Small intestine (tissue), 7 donors: ENCODE measurements at regions not wholly inside any gene's neighbourhood (a gene's known extent, or its start where the extent isn't known, plus 50 kb on each side); places are given as distances from the start of the nearest gene placed in this dataset.
"Not testable (repeated sequence)": the region's sequence is repeated elsewhere in the genome, so short reads cannot be mapped to it uniquely, and the experiment has no call there.

ENCODE experiments used
- DNase-seq, 2 donors: peaks; one replicate each; pipeline versions ENCODE4 v3.0.0 to v3.0.0-alpha.2; 2013
- FAIRE-seq: peaks from 2 replicates; lab custom pipeline; 2012; peaks lifted over from hg19 to GRCh38; lab: Jason Lieb, UNC
- H3K27ac ChIP-seq, 3 donors: one replicate each; pipeline ENCODE4 v1.5.1; 2013; ENCODE audit warnings: low read length in 2 of 3, mild to moderate bottlenecking in 2 of 3, control low read depth in 1 of 3, inconsistent platforms in 1 of 3, low read depth in 1 of 3, moderate library complexity in 1 of 3
- H3K27me3 ChIP-seq, 3 donors: one replicate each; pipeline ENCODE4 v1.6.1; 2013; ENCODE audit warnings: low read length in 3 of 3, inconsistent platforms in 1 of 3; ENCODE audit not compliant: control insufficient read depth in 3 of 3, insufficient read depth in 3 of 3
- H3K36me3 ChIP-seq, 3 donors: one replicate each; pipeline ENCODE4 v1.6.1; 2013; ENCODE audit warnings: low read length in 3 of 3, inconsistent platforms in 1 of 3, low read depth in 1 of 3, mild to moderate bottlenecking in 1 of 3, moderate library complexity in 1 of 3; ENCODE audit not compliant: control insufficient read depth in 3 of 3, insufficient read depth in 2 of 3
- H3K4me1 ChIP-seq, 3 donors: one replicate each; pipeline ENCODE4 v1.6.1; 2013; ENCODE audit warnings: low read length in 2 of 3, inconsistent platforms in 1 of 3, low read depth in 1 of 3, mild to moderate bottlenecking in 1 of 3, moderate library complexity in 1 of 3; ENCODE audit not compliant: control insufficient read depth in 3 of 3, insufficient read depth in 2 of 3
- H3K4me3 ChIP-seq, 3 donors: one replicate each; pipeline ENCODE4 v1.5.1; 2013; ENCODE audit warnings: low read length in 3 of 3, control low read depth in 1 of 3, inconsistent platforms in 1 of 3, low read depth in 1 of 3, mild to moderate bottlenecking in 1 of 3, moderate library complexity in 1 of 3
- H3K9me3 ChIP-seq, 2 donors: one replicate each; pipeline ENCODE4 v1.6.1; 2013; ENCODE audit warnings: low read depth in 1 of 2, low read length in 1 of 2; ENCODE audit not compliant: control insufficient read depth in 2 of 2, insufficient read depth in 1 of 2
- WGBS, 3 donors: extraction: QIAGEN DNeasy Blood & Tissue Kit; methylation state at CpG; one replicate each; pipeline ENCODE4 v1.1.7; 2013; 5-methylcytosine and 5-hydroxymethylcytosine counted together
- donor health status: healthy with polysubstance abuse.
- donor health status: control.
- donor health status: control.
- donor health status: Bipolar disorder and iron deficiency.
- donor health status: healthy.

DNA sequence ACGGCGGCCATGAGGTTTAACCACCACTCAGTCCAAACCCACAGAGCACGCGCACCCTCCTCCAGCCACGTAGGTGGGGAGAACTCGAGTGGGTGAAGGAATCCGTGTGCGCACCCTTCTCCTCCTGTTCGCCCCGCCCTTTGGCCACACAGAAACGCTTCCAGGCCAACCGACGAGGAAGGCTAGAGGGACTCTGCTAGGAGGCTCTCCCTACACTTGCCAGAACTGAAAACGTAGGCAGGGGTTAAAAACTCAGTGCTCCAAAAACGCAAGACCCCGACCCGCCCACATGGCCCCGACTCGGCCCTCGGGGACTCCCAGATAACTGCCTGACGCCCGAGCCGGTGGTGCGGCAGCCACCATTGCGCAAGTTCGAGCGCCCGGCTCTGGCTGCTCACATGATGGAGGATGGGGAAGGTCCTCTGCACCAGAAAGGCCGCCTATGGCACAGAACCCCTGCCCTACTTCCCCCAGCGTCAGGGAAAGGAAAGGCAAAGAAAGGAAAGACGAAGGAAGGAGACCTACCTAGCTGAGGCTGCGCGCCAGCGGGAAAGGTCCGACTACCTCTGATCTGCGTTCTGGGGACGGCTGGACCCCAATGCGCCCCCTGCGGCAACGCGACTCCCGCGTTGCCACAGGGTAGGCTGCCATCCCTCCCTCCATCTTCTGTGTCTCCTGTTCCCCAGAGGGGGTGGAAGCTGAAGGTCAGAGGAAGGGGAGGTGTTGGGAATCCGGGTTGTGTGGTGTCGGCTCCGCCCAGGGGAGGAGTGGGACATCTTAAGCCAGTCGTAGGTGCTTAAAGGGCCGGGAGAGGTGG lies 201.9 kb upstream of the AGTR2 start:
- no peaks in the 10 kb centered on the region for H3K36me3 ChIP-seq
- no peaks in the 10 kb centered on the region for H3K9me3 ChIP-seq
- no peaks in the 10 kb centered on the region for H3K27me3 ChIP-seq
- peak overlapping the region in 2 of 3 donors; percentile 41 to 61 for H3K27ac ChIP-seq
- DNase-seq (peak; percentile 51 to 60), FAIRE-seq (no peak)
- WGBS, 3 donors = 1 to 28% (median 10%) methylated on average over 43 to 48 of the region's 48 CpGs
- no peaks in the 10 kb centered on the region for H3K4me1 ChIP-seq
- H3K4me3 ChIP-seq = peak overlapping the region; percentile 46 to 72 (median 46)

DNA sequence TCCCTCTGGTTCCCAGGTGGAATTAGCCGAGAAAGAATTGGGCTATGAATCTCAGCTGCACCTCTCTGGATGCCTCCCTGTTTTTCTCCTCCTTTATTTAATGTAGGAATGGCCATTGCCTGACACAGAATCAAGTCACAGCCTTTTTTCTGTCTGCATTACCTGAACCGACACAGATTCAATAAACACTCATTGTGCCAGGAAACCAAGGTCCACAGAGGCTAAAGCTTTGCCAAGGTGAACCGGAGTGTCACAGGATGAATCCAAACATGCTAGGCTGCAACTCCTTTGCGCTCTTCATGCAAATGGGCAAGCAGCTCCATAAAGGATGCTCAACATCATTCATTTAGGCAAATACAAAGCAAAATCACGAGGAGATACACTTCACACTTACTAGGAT lies 199.8 kb upstream of the AGTR2 start:
- Histone ChIP-seq H3K9me3 (no peaks in the 10 kb centered on the region), H3K4me3 (no peak overlapping the region), H3K36me3 (no peaks in the 10 kb centered on the region), H3K27ac (no peak overlapping the region), H3K27me3 (no peaks in the 10 kb centered on the region), H3K4me1 (no peaks in the 10 kb centered on the region)
- WGBS, 3 donors = 34 to 66% (median 38%) methylated on average over 5 of the region's 5 CpGs
- FAIRE-seq (no peak), DNase-seq (no peak)

DNA sequence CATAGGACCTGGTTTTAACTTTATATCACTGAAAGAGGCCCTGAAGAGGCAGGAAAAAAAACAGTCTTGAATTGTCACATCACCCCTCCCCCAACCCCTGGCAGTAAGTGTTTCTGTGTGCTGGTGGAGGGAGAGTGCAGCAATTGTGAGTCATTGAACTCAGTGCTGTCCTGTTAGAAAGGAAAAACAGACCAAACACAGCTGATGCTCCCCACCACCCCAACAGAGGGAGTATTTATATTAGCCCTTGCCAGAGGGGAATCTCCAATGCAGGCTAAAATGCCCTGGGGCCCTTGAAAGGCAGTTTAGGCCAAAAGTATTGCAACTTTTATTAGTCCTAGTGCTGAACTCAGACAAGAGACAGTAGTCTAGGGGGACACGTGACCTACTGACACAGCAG lies 197.8 kb upstream of the AGTR2 start:
- no peak overlapping the region for H3K27ac ChIP-seq
- H3K4me1 ChIP-seq = no peaks in the 10 kb centered on the region
- H3K9me3 ChIP-seq = no peaks in the 10 kb centered on the region
- H3K4me3 ChIP-seq = no peak overlapping the region
- H3K36me3 ChIP-seq = no peaks in the 10 kb centered on the region
- FAIRE-seq (no peak), DNase-seq (no peak)
- H3K27me3 ChIP-seq = no peaks in the 10 kb centered on the region
- WGBS, 3 donors = 58 to 83% (median 68%) methylated on average over 1 of the region's 1 CpG

DNA sequence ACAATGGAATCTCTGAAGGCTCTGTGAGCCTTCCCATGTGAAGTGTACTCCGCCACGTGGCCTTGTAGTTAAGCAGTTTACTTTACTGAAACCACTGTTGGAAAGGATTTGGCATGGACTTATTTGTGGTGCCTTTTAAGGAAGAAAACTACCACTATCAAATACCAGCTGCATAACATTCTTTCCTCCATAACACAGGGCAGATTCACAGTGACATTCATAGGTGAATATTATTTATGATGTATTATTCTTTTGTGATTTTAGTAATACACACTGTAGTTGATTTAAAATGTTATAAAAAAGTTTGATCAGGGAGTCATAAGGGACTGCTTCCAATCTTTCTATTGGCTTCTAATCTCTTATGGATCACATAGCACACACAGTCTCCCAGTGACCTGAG lies 192.5 kb upstream of the AGTR2 start:
- no peaks in the 10 kb centered on the region for H3K9me3 ChIP-seq
- FAIRE-seq (no peak), DNase-seq (no peak)
- H3K4me1 ChIP-seq = no peaks in the 10 kb centered on the region
- WGBS, 3 donors = 53 to 64% (median 55%) methylated on average over 2 of the region's 2 CpGs
- no peaks in the 10 kb centered on the region for H3K27me3 ChIP-seq
- H3K27ac ChIP-seq = no peak overlapping the region
- no peak overlapping the region for H3K4me3 ChIP-seq
- H3K36me3 ChIP-seq = no peaks in the 10 kb centered on the region

DNA sequence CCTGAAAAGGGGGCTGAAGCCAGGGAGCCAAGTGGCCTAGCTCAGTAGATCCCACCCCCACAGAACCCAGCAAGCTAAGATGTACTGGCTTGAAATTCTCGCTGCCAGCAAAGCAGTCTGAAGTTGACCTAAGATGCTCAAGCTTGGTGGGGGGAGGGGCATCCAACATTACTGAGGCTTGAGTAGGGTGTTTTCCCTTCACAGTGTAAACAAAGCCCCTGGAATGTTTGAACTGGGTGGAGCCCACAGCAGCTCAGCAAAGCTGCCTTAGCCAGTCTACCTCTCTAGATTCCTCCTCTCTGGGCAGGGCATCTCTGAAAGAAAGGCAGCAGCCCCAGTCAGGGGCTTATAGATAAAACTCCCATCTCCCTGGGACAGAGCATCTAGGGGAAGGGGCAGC lies 187.4 kb upstream of the AGTR2 start:
- H3K27me3 ChIP-seq, H3K9me3 ChIP-seq, H3K4me1 ChIP-seq, H3K4me3 ChIP-seq, H3K27ac ChIP-seq, DNase-seq, H3K36me3 ChIP-seq, FAIRE-seq: not testable (repeated sequence)
- WGBS, 3 donors = 46 to 89% (median 81%) methylated on average over 1 of the region's 1 CpG

GRCh38 chrX:115987464-115987863 lies 183.1 kb upstream of the AGTR2 start:
- FAIRE-seq, H3K27me3 ChIP-seq, H3K4me3 ChIP-seq, H3K36me3 ChIP-seq, DNase-seq, H3K4me1 ChIP-seq, H3K9me3 ChIP-seq, H3K27ac ChIP-seq: not testable (repeated sequence)
- 73 to 85% (median 81%) methylated on average over 1 of the region's 1 CpG for whole genome bisulfite sequencing, 3 donors

GRCh38 chrX:115988825-115989224 lies 181.7 kb upstream of the AGTR2 start:
- FAIRE-seq = no peak
- DNase-seq = no peak
- Histone ChIP-seq H3K4me3 (no peak overlapping the region), H3K27ac (no peak overlapping the region), H3K9me3 (no peaks in the 10 kb centered on the region), H3K36me3 (no peaks in the 10 kb centered on the region), H3K27me3 (no peaks in the 10 kb centered on the region), H3K4me1 (peaks cover 0 to 2% (median 0%) of the 10 kb centered on the region in 3 donors)
- 10 to 22% (median 14%) methylated on average over 3 of the region's 3 CpGs for WGBS, 3 donors

GRCh38 chrX:115989686-115990085 lies 180.9 kb upstream of the AGTR2 start:
- DNase-seq (peak in 1 of 2 donors; percentile 53), FAIRE-seq (no peak)
- H3K9me3 ChIP-seq = no peaks in the 10 kb centered on the region
- H3K4me1 ChIP-seq = peaks cover 0 to 2% (median 0%) of the 10 kb centered on the region in 3 donors
- H3K36me3 ChIP-seq = no peaks in the 10 kb centered on the region
- no peak overlapping the region for H3K27ac ChIP-seq
- no peaks in the 10 kb centered on the region for H3K27me3 ChIP-seq
- 0 to 26% (median 5%) methylated on average over 1 of the region's 1 CpG for WGBS, 3 donors
- H3K4me3 ChIP-seq = no peak overlapping the region

DNA sequence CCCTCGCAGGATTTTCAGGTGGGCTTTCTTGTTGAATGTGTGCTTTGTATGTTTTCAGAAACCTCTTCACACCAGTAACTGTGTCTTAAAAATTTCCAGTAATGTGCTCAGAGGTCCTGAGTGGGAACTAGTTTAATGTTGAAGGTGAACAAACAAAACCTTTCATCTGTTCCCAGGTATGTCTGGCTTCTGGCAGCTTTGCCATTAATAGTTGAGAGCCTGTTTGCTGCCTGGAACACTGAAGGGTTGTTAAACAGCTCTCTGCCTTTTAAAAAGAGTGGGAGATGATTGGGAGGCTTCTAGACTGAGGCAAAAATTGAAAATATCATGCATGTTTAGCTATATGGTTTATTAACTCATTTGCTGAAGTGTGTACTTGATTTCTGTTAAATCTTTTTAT lies 161.2 kb upstream of the AGTR2 start:
- no peaks in the 10 kb centered on the region for H3K4me1 ChIP-seq
- H3K9me3 ChIP-seq = no peaks in the 10 kb centered on the region
- WGBS, 3 donors = 77 to 100% (median 87%) methylated on average over 1 of the region's 1 CpG
- H3K36me3 ChIP-seq = no peaks in the 10 kb centered on the region
- no peak for DNase-seq
- no peak overlapping the region for H3K4me3 ChIP-seq
- no peak for FAIRE-seq
- no peaks in the 10 kb centered on the region for H3K27me3 ChIP-seq
- H3K27ac ChIP-seq = no peak overlapping the region
